ENCODE measurements at regions not wholly inside any gene's neighbourhood (a gene's known extent, or its start where the extent isn't known, plus 50 kb on each side); places are given as distances from the start of the nearest gene placed in this dataset.

DNA sequence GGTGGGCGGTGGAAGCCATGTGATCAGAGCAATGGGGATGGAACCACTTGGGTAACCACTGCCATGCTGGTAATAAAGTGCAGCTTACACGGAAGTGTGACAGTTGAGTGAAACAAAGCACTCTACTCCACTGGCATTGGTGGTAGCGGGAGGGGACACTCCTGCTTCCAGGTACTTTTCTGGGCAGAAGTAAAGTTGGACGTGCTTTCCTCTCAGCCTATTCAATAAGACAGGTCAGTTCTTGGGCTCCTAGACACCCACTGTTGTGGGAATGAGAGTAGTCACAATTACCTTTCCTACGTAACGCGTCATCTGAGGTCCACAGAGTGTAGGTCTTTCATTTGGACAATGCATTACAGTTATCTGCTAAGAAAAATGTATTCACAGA is 51.7 kb upstream of the CHD2 start:
- Histone ChIP-seq H3K36me3 (ENCODE audit: control insufficient read depth, insufficient read depth, low read length) (no peaks in the 10 kb centered on the region), H2AK5ac (ENCODE audit: low read depth, low read length) (peak overlapping the region; percentile 94), H2BK120ac (ENCODE audit: low read depth, low read length) (peak overlapping the region; percentile 80), H3K4ac (ENCODE audit: low read depth, low read length) (peak overlapping the region; percentile 54), H2AK9ac (replicated peaks; ENCODE audit: low read depth, low read length, poor library complexity) (peak overlapping the region; percentile 38), H4K91ac (ENCODE audit: insufficient read depth, low read depth, low read length) (peak overlapping the region; percentile 59), H3K4me1 (ENCODE audit: control insufficient read depth, insufficient read depth, low read length) (peaks cover 18% of the 10 kb centered on the region), H3K9ac (ENCODE audit: low read depth, low read length) (no peak overlapping the region), H2BK15ac (ENCODE audit: low read depth, low read length) (peak overlapping the region; percentile 33; the same call in 2 of the 3 replicates), H2BK5ac (ENCODE audit: low read depth, low read length, poor library complexity, severe bottlenecking) (peak overlapping the region; percentile 60), H3K4me3 (ENCODE audit: insufficient read depth, low read depth, low read length) (no peak overlapping the region), H2BK20ac (ENCODE audit: low read depth, low read length) (peak overlapping the region; percentile 57), H3K56ac (ENCODE audit: extremely low read depth, insufficient read depth, low read length) (no peak overlapping the region), H3K27ac (ENCODE audit: insufficient read depth, low read length) (peak overlapping the region; percentile 80; the same call in 1 of the 2 replicates), H4K8ac (ENCODE audit: low read depth in 2 of 2, low read length in 2 of 2) (peak overlapping the region; percentile 22 to 67; a peak in 3 of 4 replicates), H3K27me3 (ENCODE audit: control insufficient read depth, insufficient read depth, low read length) (no peaks in the 10 kb centered on the region), H4K5ac (ENCODE audit: low read depth, low read length) (peak overlapping the region; percentile 82), H3K23ac (ENCODE audit: low read depth, low read length) (peak overlapping the region; percentile 49; the same call in 1 of the 2 replicates), H3K79me1 (ENCODE audit: low read depth in 1 of 2, low read length in 2 of 2) (0 out of 4 replicates have a peak, but pooled peaks cover 0 to 4% of the 10 kb centered on the region in 2 experiments), H3K18ac (ENCODE audit: low read depth, low read length) (peak overlapping the region; percentile 45), H2AFZ (replicated peaks; ENCODE audit: low read length, poor library complexity) (no peak overlapping the region), H4K20me1 (ENCODE audit: insufficient read depth, low read length) (no peaks in the 10 kb centered on the region), H3K9me3 (ENCODE audit: control insufficient read depth, insufficient read depth, low read length) (no peaks in the 10 kb centered on the region), H3K14ac (replicated peaks; ENCODE audit: low read depth, low read length) (peak overlapping the region; percentile 2; the same call in 1 of the 2 replicates), H3K9me1 (ENCODE audit: insufficient read depth, low read length) (peaks cover 5% of the 10 kb centered on the region; the same call in 1 of the 2 replicates), H3K4me2 (ENCODE audit: low read depth, low read length) (peak overlapping the region; percentile 16; the same call in 1 of the 2 replicates)
- intact Hi-C loops (cut with micrococcal nuclease) = no loop called here
- ChIA-PET POLR2A (ENCODE audit: unreplicated experiment) (no interaction called here), CTCF (no interaction called here)
- BruUV-seq (replicated peaks) = no TSS peak
- ATAC-seq (ENCODE audit: low read depth) = no peak
- WGBS, 2 experiments (ENCODE audit: extremely low coverage in 2 of 2, insufficient read length in 1 of 2) = no CpG with 5 or more reads among the region's 7 CpGs
- in situ Hi-C loops (cut with MboI; ENCODE audit: low sequenced_read_pairs) = no loop called here
- DNase-seq = no peak
- no peak for TF ChIP-seq MAZ (IDR thresholded peaks at IDR 0.05; ENCODE audit: borderline replicate concordance, low read depth, low read length)
- dilution Hi-C loops (cut with HindIII; ENCODE audit: low sequenced_read_pairs, unreplicated experiment) = no loop called here
